ENCODE measurements at regions not wholly inside any gene's neighbourhood (a gene's known extent, or its start where the extent isn't known, plus 50 kb on each side); places are given as distances from the start of the nearest gene placed in this dataset.

DNA sequence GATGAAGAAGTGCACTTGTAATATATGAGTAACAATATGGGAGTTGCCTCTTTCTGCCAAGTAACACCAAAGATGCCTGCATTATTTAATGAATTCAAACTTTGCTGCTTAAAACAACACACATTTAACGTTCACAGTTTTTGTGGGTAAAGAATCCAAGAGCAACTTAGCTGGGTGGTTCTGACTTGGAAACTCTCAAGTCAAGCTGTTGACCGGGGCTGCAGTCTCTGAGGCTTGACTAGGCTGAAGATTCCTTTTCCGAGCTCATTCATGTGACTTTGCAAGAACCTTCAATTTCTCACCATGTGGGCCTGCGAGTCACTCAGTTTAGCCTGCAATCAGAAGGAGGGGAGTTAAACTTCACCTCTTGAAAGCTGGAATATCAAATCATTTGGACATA, 53.0 kb upstream of the TRPC7 start:
- no peaks in the 10 kb centered on the region for H3K9me3 ChIP-seq (ENCODE audit: low read depth)
- H3K9ac ChIP-seq, result no peak overlapping the region
- H3K27me3 ChIP-seq (replicated peaks; ENCODE audit: insufficient read depth), result peaks cover 12% of the 10 kb centered on the region; the same call in 1 of the 2 replicates
- H3K4me2 ChIP-seq (ENCODE audit: unreplicated experiment), result no peak overlapping the region
- TF ChIP-seq EZH2 (IDR thresholded peaks at IDR 0.05; ENCODE audit: insufficient read depth, poor library complexity, severe bottlenecking) (no peak), EZH2phosphoT487 (IDR thresholded peaks at IDR 0.05; ENCODE audit: insufficient read depth, low read depth) (no peak)
- no peak overlapping the region for H3K4me3 ChIP-seq
- no peaks in the 10 kb centered on the region for H3K79me2 ChIP-seq (ENCODE audit: insufficient read depth)
- H3K36me3 ChIP-seq (ENCODE audit: low read depth), result no peaks in the 10 kb centered on the region
- no peak overlapping the region for H2AFZ ChIP-seq
- WGBS, 2 experiments (ENCODE audit: low coverage in 1 of 2, low lambda C conversion rate in 2 of 2, missing lambda C conversion rate in 2 of 2), result 35 to 41% methylated on average over 4 of the region's 4 CpGs
- no peaks in the 10 kb centered on the region for H3F3A ChIP-seq (ENCODE audit: insufficient read depth)
- no peaks in the 10 kb centered on the region for H4K20me1 ChIP-seq (ENCODE audit: insufficient read depth)
- DNase-seq, result no peak
- no peak overlapping the region for H3K27ac ChIP-seq
- no peaks in the 10 kb centered on the region for H3K9me2 ChIP-seq (ENCODE audit: insufficient read depth)
- in situ Hi-C loops (cut with MboI), result no loop called here
- H3K4me1 ChIP-seq (ENCODE audit: insufficient read depth), result no peaks in the 10 kb centered on the region
